HG02623 (cell line): ENCODE measurements at regions not wholly inside any gene's neighbourhood (a gene's known extent, or its start where the extent isn't known, plus 50 kb on each side); places are given as distances from the start of the nearest gene placed in this dataset.

Experiments used
- ATAC-seq: cut with Tn5 transposase; IDR thresholded peaks from one replicate; pipeline ENCODE4 v1.9.1; 2021; ENCODE audit warnings: moderate library complexity; ENCODE audit not compliant: unreplicated experiment

DNA sequence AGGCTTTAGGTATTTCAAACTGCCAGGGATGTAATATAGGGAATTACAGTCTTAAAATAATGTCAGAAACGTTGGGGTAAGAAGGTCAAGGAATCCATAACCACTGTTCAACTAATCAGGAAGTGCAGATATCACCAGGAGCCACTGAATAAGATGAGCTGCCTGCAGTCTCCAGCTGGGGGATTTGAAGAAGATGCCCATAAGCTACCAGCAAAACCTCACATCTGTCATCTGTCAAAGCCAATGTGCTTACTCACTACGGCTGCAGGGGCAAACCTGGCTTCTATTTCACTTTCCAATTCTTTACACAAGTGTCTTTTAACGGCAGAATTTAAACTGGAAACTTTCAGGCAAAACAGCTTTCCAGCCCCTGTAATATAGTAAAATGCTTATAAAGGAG lies 1410.1 kb upstream of the ATXN8OS start:
- ATAC-seq = no peak

DNA sequence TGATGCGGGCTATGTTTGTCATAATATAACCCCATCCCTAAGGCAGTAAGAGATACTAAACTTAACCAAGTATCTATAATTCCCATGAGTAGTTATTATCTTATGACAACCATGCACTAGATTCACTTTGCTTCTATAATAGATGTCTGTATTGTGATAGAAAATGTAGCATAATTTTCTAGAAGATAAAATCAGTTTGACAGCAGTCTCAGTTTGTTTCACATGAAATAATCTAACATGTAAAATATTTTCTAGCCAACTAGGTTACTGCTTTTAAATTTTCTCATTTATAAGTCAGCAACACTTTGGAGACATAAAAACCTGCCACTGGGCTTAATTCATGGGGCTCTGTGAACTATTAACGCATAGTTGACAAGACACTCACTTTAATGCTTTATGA lies 1410.7 kb upstream of the ATXN8OS start:
- no peak for ATAC-seq

DNA sequence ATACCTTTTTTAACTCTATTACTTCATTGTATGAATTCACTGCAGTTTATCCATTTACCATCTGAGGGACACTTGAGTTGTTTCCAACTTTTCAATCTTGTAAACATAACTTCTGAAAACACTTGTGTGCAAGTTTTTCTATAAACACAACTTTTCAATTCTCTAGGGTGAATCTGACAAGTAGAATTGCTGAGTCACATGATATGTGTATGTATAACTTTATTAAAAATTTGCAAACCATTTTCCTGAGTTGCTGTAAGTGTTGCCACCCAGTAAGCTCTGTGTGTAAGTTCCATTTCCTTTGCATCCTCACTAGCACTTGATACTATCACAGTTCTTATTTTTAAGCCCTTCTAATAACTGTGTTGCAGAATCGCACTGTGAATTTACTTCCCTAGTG lies 1415.6 kb upstream of the ATXN8OS start:
- ATAC-seq = no peak

DNA sequence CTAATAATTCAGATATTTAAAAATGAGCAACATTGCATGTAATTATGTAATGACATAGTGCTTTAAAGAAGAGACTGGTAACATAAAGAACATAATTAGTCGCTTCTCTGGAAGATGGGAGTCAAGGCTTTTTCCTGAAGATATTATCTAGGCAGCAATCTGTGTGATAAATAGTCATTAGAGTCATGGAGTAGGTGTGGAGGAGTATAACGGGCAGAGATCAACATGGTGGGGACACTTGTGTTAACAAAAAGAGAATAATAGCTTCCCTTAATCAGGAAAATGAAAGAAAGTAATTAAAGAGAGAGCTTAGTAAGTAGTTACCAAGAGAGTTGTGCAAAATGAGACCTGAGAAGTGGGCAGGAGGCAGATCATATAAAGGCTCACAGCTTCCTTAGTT lies 1417.1 kb upstream of the ATXN8OS start:
- ATAC-seq = no peak

DNA sequence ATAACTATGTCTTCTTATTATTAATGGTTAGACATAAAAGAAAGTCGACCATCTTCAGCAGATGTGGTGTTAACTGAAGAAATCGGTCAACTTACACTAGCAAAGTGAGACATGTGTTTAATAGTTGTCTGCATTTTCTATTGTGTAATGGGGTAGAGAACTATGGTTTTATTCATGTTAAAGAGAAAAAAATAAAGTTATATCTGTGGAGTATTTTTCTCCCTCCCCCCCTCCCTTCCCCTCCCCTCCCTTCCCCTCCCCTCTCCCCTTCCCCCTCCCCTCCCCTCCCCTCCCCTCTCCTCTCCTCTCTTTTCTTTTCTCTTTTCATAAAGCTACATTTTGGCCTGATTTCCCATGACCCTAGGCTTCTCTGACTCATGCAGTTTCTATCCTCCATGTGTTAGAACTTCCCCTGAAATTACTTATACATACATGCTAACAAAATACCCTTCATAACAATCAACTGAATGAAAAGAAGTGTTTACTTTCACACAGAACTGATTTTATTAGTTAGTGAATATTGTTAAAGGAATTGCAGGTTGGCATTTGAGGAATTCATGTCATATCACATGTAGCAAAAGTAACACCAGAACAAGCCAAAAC lies 1431.0 kb upstream of the ATXN8OS start:
- no peak for ATAC-seq

DNA sequence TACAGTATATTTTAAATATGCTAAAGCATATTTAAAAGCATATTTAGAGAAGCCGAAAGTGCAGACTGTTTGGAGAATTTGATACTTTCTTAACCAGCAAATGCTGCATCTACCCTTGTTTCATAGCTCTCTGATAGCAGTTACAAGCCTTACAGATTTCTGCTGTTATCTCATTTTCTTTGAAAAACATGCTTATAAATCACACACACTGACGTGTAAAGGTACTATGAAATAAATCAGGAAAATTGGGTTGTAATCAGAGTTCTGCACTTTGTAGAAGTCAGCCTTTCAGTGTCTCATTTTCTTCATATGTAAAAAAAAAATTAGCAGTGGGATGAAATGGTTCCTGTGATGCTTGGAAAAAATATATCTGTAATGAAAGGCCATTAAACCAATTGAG lies 1432.4 kb upstream of the ATXN8OS start:
- no peak for ATAC-seq

DNA sequence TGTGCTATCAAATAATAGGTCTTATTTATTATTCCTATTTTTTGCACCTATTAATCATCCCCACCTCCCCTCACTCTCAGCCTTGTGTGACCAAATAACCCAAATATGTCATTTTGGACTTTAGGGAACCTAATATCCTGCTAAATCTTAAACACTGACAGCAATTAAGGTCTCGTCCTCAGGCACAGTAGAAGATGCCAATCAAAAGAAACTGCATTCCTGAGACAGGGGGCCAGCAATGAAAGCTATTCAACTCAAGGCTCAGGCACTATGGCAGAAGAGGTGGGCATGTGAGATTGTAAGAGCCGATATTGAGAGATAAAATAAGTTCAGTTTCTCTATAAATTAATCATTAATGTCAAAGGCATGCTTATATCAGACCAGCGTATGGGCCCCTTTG lies 1437.7 kb upstream of the PCDH9 start:
- ATAC-seq = no peak

DNA sequence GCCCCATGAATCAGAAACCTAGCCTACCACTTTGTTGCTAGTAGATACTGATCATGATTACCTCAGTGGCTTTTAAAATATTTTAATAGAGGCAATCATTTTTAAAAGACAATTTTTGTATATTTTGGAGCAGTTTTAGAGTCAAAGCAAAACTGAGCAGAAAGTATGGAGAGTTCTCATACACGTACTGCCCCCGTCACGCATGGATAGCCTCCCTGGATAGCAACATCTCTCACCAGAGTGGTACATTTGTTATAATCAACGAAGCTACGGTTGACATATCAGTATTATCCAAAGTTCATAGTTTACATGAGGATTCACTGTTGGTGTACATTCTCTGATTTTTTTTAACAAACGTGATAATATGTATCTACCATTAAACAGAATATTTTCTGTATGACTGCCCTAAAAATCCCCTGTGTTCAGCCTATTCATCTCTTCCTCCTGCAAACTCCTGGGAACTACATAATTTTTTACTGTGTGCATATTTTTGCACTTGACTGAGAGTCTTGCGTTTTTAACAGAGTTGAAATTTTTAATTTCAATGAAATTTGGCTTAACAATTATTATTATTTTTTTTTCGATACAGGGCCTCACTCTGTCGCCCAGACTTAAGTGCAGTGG lies 1436.8 kb upstream of the PCDH9 start:
- no peak for ATAC-seq

DNA sequence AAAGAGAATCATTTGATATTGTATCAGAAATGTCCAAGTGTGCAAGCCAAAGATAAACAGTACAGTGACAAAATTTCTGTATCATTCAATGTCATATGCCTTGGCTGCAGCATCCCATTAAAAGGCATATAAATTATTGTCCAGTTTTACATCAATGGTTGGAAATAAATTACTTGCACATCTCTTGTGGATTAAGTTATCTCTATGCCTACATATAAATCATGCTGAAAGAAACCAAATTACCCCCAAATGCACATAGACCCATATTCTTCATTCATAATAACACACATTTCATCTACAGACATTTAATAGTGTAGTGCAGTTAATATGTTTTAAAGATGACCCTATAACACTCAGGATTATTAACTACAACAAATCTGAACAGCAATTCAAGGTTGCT lies 1415.7 kb upstream of the PCDH9 start:
- no peak for ATAC-seq

DNA sequence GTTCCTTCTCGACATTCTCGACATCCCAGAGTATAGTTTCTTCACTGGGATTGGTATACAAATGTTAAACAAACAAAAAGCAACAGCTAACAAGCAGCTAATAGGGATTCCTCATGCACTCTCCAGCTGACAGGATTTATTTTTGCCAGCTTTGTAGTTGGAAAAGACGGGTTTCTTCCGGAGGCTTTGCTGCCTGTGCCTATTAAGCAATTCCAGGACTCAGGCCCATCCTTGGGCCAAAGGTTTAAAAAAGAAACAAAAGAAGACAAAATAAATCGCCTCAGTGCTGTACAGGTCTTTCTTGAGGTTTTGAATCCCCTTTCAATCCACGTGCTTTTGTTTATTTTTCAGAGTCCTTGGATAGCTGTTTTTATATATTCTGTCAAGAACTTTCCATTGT lies 1414.5 kb upstream of the PCDH9 start:
- ATAC-seq = no peak

DNA sequence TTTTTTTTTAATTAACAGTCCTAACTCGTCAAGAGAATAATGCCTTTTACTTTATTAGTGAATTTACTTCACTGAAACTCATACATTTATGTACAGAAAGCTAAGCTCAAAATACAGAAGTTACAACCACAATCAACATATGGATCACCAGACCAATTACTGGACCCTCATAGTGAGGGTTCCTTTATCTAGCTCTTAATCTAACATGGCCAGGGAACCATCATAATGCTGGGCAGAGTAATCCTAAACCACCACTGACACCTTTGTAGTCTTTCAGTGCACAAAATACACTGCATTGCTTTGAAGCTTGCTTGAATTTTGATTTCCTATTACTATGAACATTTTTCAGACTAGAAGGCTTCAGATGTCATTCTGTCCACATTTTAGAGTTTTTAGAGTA lies 1406.6 kb upstream of the PCDH9 start:
- no peak for ATAC-seq

DNA sequence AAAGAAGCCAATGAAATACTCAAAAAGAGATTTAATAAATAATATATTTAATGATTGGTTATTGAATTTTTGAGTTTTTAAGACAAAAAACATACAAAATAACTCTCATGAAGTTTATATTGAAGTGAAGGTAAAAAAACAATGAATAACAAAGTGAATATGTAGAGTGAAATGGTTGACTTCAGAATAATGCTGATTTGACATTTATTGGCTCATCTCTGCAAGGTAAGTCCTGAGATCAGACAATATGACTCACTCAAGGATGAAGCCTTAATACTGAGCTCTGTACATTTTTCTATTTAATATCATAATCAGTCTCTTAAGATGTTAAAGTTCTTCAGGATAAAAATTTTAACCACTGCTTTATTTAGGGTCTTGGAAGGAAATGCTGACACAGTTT lies 1398.9 kb upstream of the PCDH9 start:
- no peak for ATAC-seq

DNA sequence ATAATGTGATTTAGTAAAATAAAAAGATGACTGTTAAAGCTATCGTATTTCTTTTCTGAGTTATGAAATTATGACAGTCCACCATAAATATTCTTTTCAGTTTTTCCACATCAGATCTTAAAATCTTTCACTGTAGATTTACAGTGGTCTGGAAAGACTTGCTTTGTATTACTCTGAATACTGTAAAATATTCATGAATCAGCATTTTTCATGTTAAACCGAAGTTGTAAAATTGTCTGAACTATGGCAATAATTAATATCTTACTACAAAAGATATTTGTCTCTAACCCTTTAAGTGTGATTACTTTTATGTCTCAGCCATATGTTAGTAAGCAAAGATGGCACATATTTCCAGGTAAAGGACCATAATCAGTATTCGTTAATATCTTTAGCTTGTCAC lies 1397.2 kb upstream of the PCDH9 start:
- ATAC-seq = no peak

DNA sequence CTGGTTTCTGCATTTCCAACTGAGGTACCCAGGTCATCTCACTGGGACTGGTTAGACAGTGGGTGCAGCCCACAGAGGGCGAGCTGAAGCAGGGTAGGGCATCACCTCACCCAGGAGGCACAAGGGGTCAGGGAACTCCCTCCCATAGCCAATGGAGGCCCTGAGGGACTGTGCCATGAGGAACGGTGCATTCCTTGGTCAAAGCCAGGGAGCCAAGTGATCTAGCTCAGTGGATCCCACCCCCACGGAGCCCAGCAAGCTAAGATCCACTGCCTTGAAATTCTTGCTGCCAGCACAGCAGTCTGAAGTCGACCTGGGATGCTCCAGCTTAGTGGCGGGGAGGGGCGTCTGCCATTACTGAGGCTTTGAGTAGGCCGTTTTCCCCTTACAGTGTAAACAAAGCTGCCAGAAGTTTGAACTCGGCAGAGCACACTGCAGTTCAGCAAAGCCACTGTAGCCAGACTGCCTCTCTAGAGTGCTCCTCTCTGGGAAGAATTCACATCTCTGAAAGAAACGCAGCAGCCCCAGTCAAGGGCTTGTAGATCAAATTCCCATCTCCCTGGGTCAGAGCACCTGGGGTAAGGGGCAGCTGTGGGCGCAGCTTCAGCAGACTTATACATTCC lies 1386.6 kb upstream of the PCDH9 start:
- ATAC-seq = no peak

DNA sequence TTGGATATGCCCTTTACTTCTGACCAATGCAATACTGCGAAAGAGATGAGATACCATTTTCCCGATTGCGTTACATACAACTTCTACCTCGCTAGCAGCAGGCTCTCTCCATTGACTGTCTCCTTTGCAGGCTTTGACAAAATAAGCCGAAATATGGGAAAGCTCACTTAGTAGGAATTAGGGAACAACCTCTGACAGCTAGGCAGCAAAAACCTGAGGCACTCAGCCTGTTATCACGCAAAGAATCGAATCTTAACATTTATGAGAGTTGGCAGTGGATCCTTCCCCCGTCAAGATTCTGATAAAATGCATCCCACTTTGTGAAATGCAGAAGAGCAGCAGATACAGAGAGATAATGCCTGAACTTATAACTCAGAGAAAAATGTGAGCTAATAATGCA lies 1379.5 kb upstream of the PCDH9 start:
- no peak for ATAC-seq

DNA sequence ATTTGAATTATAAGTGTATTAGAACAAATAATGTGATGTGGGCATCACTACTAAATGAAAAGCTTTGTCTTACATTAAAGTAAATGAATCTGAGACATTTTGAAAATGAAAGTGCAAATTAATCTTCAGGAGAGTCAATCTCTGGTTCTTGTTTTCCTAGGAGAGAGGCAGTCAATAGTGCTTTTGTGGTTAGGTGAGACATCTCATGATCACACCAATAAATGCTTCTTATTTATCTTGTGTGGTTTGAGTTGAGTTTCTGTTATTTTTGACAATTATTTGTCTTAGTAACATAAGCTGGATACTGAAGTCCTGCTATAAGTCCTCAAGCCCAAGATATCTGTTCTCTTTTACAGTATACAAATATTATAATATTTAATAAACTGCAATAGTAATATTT lies 1378.0 kb upstream of the PCDH9 start:
- ATAC-seq = no peak

DNA sequence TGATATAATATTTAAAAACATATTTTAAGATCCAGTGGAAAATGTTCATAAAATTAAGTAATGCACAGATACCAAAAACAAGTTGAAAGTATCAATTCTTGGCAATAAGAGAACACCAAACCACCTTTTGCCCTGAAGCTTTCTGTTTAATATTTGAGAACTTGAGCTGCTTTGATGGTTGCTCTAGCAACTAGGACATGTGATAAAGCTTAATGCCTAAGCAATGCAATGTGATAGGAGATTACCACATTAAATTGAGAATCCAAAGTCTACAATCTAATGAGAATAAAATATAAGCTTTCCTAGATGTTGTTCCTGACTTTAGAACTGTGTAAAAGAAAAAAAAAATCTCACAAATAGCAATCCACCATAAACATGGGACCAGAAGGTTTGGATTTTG lies 1367.5 kb upstream of the PCDH9 start:
- ATAC-seq = no peak

DNA sequence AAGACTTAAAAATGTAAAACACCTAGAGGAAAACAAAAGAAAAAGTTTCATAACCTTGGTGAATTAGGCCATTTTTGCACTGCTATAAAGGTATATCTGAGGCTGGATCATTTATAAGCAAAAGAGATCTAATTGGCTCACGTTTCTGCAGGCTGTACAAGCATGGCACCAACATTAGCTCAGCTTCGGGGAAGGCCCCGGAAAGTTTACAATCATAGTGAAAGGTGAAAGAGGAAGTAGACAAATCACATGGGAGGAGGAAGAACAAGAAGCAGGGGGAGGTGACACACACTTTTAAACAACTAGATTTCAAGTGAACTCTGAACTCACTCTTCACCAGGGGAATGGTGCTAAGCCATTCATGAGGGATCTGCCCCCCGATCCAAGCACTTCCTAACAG lies 1358.5 kb upstream of the PCDH9 start:
- peak; percentile 100 for ATAC-seq

DNA sequence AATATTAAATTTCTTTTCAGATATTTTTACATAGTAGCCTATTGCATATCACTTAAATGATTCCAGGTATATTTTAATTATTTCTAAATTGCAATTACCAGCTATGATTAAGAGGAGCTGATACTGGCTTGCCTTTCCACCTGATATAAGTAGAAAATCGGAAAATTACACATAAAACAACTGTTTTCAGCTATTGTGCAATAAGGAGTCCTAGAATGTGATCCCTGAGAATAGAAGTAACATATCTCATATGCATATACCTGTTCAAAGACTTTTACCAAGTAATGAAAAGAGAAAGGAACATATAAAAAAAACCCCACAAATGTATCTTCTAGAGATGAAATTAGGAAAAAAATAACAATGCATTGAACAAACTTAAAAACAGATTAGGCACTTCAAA lies 1354.6 kb upstream of the PCDH9 start:
- ATAC-seq = no peak

DNA sequence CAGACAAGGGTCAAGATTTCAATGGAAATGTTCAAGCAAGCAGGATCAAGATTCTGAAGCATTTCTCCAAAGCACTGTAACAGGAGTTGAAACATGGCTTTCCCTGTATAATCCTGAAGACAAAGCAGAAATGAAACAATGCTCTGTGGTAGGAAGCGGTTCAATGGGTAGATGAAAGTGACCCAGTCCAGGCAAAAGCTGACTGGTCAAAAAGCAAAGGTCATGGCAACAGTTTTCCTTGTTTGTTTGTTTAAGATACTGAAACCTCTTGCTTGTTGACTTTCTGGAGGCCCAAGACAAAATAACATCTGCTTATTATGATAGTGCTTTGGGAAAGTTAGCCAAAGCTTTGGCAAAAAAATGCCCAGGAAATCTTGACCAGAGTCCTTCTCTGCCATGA lies 1343.9 kb upstream of the PCDH9 start:
- ATAC-seq = no peak

DNA sequence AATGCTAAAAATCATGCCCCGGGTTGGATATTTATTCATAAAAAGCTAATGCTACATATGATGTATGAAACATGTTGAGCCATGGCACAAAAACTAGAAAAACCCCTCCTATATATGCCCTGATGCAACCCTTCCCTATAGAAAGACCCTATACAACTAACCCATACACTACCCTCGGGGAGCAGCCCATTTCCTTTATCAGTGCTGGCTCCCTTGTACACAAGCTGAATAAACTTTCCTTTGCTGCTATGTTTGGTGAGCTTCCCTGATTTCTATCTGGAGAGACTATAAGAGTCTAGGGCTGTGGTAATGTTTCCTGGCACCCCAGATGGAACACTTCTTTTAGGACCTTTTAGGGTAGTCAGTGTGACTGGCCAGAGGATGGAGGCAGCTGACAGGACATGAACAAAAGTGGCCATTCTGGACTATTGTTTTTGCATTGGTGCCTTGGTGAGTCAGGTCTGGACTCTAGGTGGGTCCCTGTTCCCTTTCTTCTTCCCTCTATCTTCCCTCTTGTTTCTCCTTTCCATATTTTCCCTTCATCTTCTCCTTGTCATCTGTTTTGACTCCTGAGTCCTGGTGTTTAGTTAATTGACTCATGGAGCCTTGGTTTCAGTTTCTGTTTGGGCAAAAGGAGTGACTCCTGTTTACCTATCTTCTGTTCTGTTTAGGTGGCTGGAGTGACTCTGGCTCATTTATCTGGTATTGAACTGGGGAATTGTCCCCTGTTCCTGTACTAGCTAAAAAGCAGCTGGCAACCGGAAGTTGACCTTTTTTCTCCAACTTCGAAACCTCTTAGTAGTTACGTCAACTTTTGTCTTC lies 1321.8 kb upstream of the PCDH9 start:
- no peak for ATAC-seq

DNA sequence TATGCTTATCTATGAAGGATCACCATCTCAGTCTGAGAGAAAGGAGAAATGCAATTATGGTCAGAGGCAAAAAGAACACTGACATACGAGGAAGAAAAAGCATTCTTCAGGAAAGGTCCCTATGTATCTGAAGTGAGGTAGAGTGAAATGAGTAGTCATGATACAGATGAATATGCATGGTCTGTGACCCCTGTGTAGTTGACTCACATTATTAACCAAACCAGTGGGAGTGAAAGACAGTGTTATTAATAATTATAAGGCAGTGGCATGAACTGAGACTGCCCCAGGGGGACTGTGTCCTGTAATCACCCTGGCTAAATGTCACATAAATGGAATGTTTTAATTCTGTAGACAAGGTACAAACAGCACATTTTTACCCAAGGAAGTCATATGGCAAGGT lies 1320.2 kb upstream of the PCDH9 start:
- ATAC-seq = peak; percentile 46
